Neuronal stem cell (in vitro differentiated cells): ENCODE measurements at regions not wholly inside any gene's neighbourhood (a gene's known extent, or its start where the extent isn't known, plus 50 kb on each side); places are given as distances from the start of the nearest gene placed in this dataset.
"Not testable (repeated sequence)": the region's sequence is repeated elsewhere in the genome, so short reads cannot be mapped to it uniquely, and the experiment has no call there.

Source experiments
- DNase-seq: peaks from one replicate; pipeline ENCODE4 v3.0.0-alpha.2; 2013; ENCODE audit warnings: low spot score
- H2AFZ ChIP-seq: one replicate; pipeline ENCODE4 v1.6.1; 2013; ENCODE audit warnings: mild to moderate bottlenecking, low read length, inconsistent platforms
- H2AK5ac ChIP-seq: 2 replicates; pipeline ENCODE4 v1.6.1; 2013; ENCODE audit warnings: low read depth, mild to moderate bottlenecking, inconsistent platforms, low read length, moderate library complexity, mixed read lengths
- H2BK120ac ChIP-seq: 2 replicates; pipeline ENCODE4 v1.6.1; 2013; ENCODE audit warnings: low read depth, mild to moderate bottlenecking, inconsistent platforms, low read length, moderate library complexity, mixed read lengths
- H2BK12ac ChIP-seq: one replicate; pipeline ENCODE4 v1.6.1; 2013; ENCODE audit warnings: low read length, inconsistent platforms
- H2BK15ac ChIP-seq: 2 replicates; pipeline ENCODE4 v1.6.1; 2013; ENCODE audit warnings: mild to moderate bottlenecking, low read length, inconsistent platforms, mixed read lengths
- H2BK5ac ChIP-seq: one replicate; pipeline ENCODE4 v1.6.1; 2013; ENCODE audit warnings: inconsistent platforms, mild to moderate bottlenecking, low read length, moderate library complexity
- H3K14ac ChIP-seq: one replicate; pipeline ENCODE4 v1.6.1; 2013; ENCODE audit warnings: low read length, inconsistent platforms
- H3K18ac ChIP-seq: 2 replicates; pipeline ENCODE4 v1.6.1; 2013; ENCODE audit warnings: low read length, inconsistent platforms
- H3K23ac ChIP-seq: 2 replicates; pipeline ENCODE4 v1.6.1; 2013; ENCODE audit warnings: low read depth, mild to moderate bottlenecking, mixed read lengths, low read length, inconsistent platforms; ENCODE audit not compliant: poor library complexity
- H3K27ac ChIP-seq: replicated peaks from 3 replicates; pipeline ENCODE4 v1.5.1; 2013; ENCODE audit warnings: low read length, inconsistent platforms
- H3K27me3 ChIP-seq, 3 experiments: 2 replicates each; pipeline ENCODE4 v1.6.1; 2013; ENCODE audit warnings: low read length in 3 of 3, mild to moderate bottlenecking in 2 of 3, inconsistent platforms in 1 of 3, low read depth in 1 of 3, mixed read lengths in 1 of 3, moderate library complexity in 1 of 3; ENCODE audit not compliant: control insufficient read depth in 3 of 3, insufficient read depth in 3 of 3
- H3K36me3 ChIP-seq, 2 donors: replicated peaks in 1 of 2; 2 replicates each; pipeline ENCODE4 v1.6.1; 2013; ENCODE audit warnings: low read length in 2 of 2; ENCODE audit not compliant: control insufficient read depth in 2 of 2, insufficient read depth in 2 of 2
- H3K4ac ChIP-seq: 2 replicates; pipeline ENCODE4 v1.6.1; 2013; ENCODE audit warnings: inconsistent platforms, mild to moderate bottlenecking, low read length, moderate library complexity
- H3K4me1 ChIP-seq, 2 donors: 1 replicate in 1 of 2; 2 replicates in 1 of 2; pipeline ENCODE4 v1.6.1; 2013; ENCODE audit warnings: low read length in 2 of 2, low read depth in 1 of 2; ENCODE audit not compliant: control insufficient read depth in 2 of 2, insufficient read depth in 1 of 2
- H3K4me2 ChIP-seq: one replicate; pipeline ENCODE4 v1.6.1; 2013; ENCODE audit warnings: mild to moderate bottlenecking, low read length, inconsistent platforms; ENCODE audit not compliant: insufficient read depth, poor library complexity, severe bottlenecking
- H3K4me3 ChIP-seq, 2 donors: 2 replicates each; pipeline ENCODE4 v1.5.1; 2013; ENCODE audit warnings: low read length in 2 of 2, mild to moderate bottlenecking in 2 of 2, inconsistent platforms in 1 of 2, moderate library complexity in 1 of 2
- H3K79me1 ChIP-seq: one replicate; pipeline ENCODE4 v1.6.1; 2013; ENCODE audit warnings: low read depth, mild to moderate bottlenecking, inconsistent platforms, low read length, moderate library complexity
- H3K9ac ChIP-seq: one replicate; pipeline ENCODE4 v1.6.1; 2013; ENCODE audit warnings: mild to moderate bottlenecking, low read depth, low read length, inconsistent platforms; ENCODE audit not compliant: poor library complexity
- H3K9me3 ChIP-seq, 2 donors: replicated peaks in 1 of 2; 2 replicates each; pipeline versions ENCODE3 to v1.6.1; 2013; ENCODE audit warnings: low read length in 2 of 2, mild to moderate bottlenecking in 2 of 2, inconsistent platforms in 1 of 2, low read depth in 1 of 2, mixed read lengths in 1 of 2, moderate library complexity in 1 of 2; ENCODE audit not compliant: control insufficient read depth in 2 of 2, insufficient read depth in 1 of 2
- H4K8ac ChIP-seq: one replicate; pipeline ENCODE4 v1.6.1; 2013; ENCODE audit warnings: low read depth, mild to moderate bottlenecking, inconsistent platforms, low read length, moderate library complexity
- H4K91ac ChIP-seq: one replicate; pipeline ENCODE4 v1.6.1; 2013; ENCODE audit warnings: low read length, low read depth, mild to moderate bottlenecking, inconsistent platforms; ENCODE audit not compliant: poor library complexity
- WGBS, 2 donors: extraction: QIAGEN DNeasy Blood & Tissue Kit; methylation state at CpG; one replicate each; pipeline ENCODE4 v1.1.7; 2013; ENCODE audit warnings: missing lambda C conversion rate in 2 of 2, mixed read lengths in 1 of 2; ENCODE audit not compliant: insufficient read length in 2 of 2, insufficient replicate concordance in 1 of 2; ENCODE audit errors: extremely low coverage in 2 of 2; 5-methylcytosine and 5-hydroxymethylcytosine counted together

DNA sequence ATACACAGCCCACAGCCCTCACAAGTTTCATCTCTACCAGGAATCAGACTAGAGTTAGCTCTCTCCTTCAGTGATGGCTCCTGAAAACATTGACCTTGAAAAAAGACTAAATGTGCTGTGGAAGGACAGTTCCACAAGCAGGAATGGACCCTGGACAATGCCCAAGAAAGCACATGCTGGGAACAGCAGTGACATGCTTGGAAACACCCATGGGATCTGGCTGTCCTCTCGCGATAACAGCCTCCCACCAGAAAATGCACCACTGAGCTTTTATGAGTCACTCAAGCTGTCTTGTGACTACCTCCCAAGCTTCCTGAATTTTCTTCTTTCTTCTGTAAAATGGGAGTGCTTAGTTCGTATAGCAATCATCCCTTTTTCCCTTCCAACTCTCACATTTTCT lies 269.2 kb downstream of the LRATD1 start:
- H4K91ac ChIP-seq: no peak overlapping the region
- no peak overlapping the region for H2BK5ac ChIP-seq
- H2AK5ac ChIP-seq: no peak overlapping the region
- H2AFZ ChIP-seq: no peak overlapping the region
- H2BK12ac ChIP-seq: no peak overlapping the region
- no peak overlapping the region for H3K23ac ChIP-seq
- H3K4me1 ChIP-seq: peaks cover 0 to 8% of the 10 kb centered on the region in 2 donors
- H3K9me3 ChIP-seq: no peaks in the 10 kb centered on the region
- no peak overlapping the region for H3K9ac ChIP-seq
- H3K4ac ChIP-seq: no peak overlapping the region
- H3K14ac ChIP-seq: no peak overlapping the region
- no peak overlapping the region for H2BK15ac ChIP-seq
- H3K4me3 ChIP-seq: no peak overlapping the region
- H3K27ac ChIP-seq: no peak overlapping the region
- no CpG with 5 or more reads among the region's 3 CpGs for WGBS, 2 donors
- no peak overlapping the region for H2BK120ac ChIP-seq
- H3K18ac ChIP-seq: no peak overlapping the region
- H4K8ac ChIP-seq: no peak overlapping the region
- no peaks in the 10 kb centered on the region for H3K36me3 ChIP-seq
- no peaks in the 10 kb centered on the region for H3K79me1 ChIP-seq
- H3K4me2 ChIP-seq: no peak overlapping the region
- DNase-seq: no peak
- no peaks in the 10 kb centered on the region for H3K27me3 ChIP-seq

DNA sequence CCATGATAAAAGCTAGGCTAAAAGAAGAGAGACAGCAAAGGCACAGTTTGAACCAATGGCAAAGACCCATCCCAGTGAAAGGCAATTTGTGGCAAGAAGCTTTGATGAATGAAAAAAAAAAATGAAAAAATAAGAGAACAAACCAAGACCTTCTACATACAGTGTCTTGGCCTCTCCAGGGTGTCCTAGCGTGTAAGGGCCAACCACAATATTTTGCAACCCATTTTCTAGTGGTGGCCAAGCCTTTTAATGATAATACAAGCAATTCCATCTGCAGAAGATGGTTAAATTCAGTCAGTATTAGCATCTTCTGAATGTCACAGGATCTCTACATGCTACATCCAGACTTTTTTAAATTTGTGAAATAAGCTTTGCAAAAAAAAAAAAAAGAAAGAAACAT lies 270.4 kb downstream of the LRATD1 start:
- Histone ChIP-seq H3K4me1 (peaks cover 0 to 8% of the 10 kb centered on the region in 2 donors), H2AFZ (no peak overlapping the region), H3K36me3 (no peaks in the 10 kb centered on the region), H3K27me3 (no peaks in the 10 kb centered on the region), H3K4me3 (no peak overlapping the region), H3K9ac (no peak overlapping the region), H3K4me2 (no peak overlapping the region), H3K27ac (no peak overlapping the region), H2BK15ac (no peak overlapping the region), H3K79me1 (no peaks in the 10 kb centered on the region), H3K23ac (no peak overlapping the region), H3K14ac (no peak overlapping the region), H2BK120ac (no peak overlapping the region), H3K18ac (no peak overlapping the region), H4K91ac (no peak overlapping the region), H3K4ac (no peak overlapping the region), H3K9me3 (no peaks in the 10 kb centered on the region), H2BK12ac (no peak overlapping the region), H4K8ac (no peak overlapping the region), H2AK5ac (no peak overlapping the region), H2BK5ac (no peak overlapping the region)
- no CpG with 5 or more reads among the region's 1 CpG for WGBS, 2 donors
- DNase-seq: no peak

DNA sequence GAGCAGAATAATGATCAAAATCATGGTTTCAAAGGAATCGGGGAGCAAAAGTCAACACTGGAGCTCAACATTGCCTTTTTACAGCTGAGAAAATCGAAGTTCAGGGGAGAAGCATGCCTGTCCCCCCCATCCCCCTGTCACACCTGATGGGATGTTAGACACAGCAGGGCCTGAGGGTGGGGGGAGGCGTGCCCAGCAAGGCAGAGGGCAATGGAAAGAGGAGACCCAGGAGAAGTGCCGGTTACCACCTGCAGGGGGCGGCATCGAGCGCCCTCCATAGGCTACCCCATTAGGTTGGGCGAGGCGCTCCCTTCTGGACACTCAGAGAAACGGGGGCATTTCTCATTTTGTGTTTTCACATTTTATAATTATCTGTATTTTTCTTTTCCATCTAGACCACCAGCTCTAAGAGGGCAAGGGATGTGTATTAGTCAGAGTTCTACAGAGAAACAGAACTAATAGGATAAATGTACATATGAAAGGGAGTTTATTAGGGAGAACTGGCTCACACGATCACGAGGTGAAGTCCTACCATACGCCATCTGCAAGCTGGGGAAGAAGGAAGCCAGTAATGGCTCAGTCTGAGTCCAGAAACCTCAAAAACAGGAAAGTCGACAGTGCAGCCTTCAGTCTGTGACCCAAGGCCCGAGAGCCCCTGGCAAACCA lies 271.3 kb downstream of the LRATD1 start:
- Histone ChIP-seq H3K23ac (no peak overlapping the region), H4K8ac (no peak overlapping the region), H3K4me2 (no peak overlapping the region), H3K4me3 (no peak overlapping the region), H2BK12ac (no peak overlapping the region), H3K27me3 (no peaks in the 10 kb centered on the region), H3K4ac (no peak overlapping the region), H3K79me1 (no peaks in the 10 kb centered on the region), H3K36me3 (no peaks in the 10 kb centered on the region), H2BK120ac (no peak overlapping the region), H4K91ac (no peak overlapping the region), H3K18ac (no peak overlapping the region), H3K9me3 (no peaks in the 10 kb centered on the region), H3K9ac (no peak overlapping the region), H2AK5ac (no peak overlapping the region), H2BK15ac (no peak overlapping the region), H3K27ac (no peak overlapping the region), H2BK5ac (no peak overlapping the region), H3K4me1 (peaks cover 0 to 8% of the 10 kb centered on the region in 2 donors), H3K14ac (peak overlapping the region; percentile 10), H2AFZ (no peak overlapping the region)
- no CpG with 5 or more reads among the region's 15 CpGs for WGBS, 2 donors
- peak; percentile 18 for DNase-seq

DNA sequence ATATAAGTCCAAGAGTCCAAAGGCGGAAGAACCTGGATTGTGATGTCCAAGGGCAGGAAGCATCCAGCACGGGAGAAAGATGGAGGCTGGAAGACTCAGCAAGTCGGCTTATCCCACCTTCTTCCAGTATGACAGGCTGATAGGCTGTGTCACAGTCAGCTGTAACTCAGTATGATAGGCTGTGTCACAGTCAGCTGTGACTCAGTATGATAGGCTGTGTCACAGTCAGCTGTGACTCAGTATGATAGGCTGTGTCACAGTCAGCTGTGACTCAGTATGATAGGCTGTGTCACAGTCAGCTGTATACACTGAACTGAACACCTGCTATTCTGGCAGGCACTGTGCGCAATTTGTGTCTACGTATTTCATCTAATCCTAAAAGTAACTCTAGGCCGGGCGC lies 271.9 kb downstream of the LRATD1 start:
- not testable (repeated sequence) for H3K23ac ChIP-seq, H3K18ac ChIP-seq, H3K9ac ChIP-seq, H3K4ac ChIP-seq, H2AFZ ChIP-seq, H2BK120ac ChIP-seq, H3K27ac ChIP-seq, H3K4me1 ChIP-seq, H3K4me2 ChIP-seq, H3K36me3 ChIP-seq, H2BK5ac ChIP-seq, H2BK12ac ChIP-seq, DNase-seq, H3K27me3 ChIP-seq, H4K91ac ChIP-seq, H2AK5ac ChIP-seq, H2BK15ac ChIP-seq, H4K8ac ChIP-seq, H3K4me3 ChIP-seq, H3K9me3 ChIP-seq, H3K79me1 ChIP-seq
- no CpG with 5 or more reads among the region's 7 CpGs for WGBS, 2 donors
- peak overlapping the region; percentile 10 for H3K14ac ChIP-seq
